ENCODE measurements at regions not wholly inside any gene's neighbourhood (a gene's known extent, or its start where the extent isn't known, plus 50 kb on each side); places are given as distances from the start of the nearest gene placed in this dataset.

DNA sequence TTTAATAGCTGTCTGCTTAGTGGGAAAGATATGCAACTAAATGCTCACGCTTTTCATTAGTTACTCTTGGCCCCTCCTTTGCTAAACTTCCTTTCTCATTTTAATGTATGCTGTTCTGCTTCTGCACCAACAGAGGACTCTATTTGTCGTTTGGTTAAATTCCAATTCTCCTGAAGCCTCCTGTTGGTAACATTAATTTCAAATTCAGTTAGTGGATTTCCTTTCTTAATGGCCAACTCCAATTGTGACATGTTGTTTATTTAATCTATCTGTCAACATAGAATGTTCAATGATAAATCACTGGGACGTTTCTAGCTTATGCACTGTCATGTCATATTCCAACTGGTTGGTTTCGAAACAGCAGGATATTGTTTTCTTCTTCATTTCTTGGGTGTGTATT lies 467.4 kb upstream of the BCHE start:
- TF ChIP-seq CTCF (optimal IDR thresholded peaks at IDR 0.05 in 1 of 3, IDR thresholded peaks at IDR 0.05 in 1 of 3, conservative IDR thresholded peaks at IDR 0.05 in 1 of 3; ENCODE audit: extremely low read depth in 1 of 3, insufficient read depth in 2 of 3, low read length in 3 of 3): no peak
- TF ChIP-seq EZH2 (IDR thresholded peaks at IDR 0.05; ENCODE audit: low read length): no peak

Measured in keratinocyte (primary cell).